HepG2 (cell line): ENCODE measurements at regions not wholly inside any gene's neighbourhood (a gene's known extent, or its start where the extent isn't known, plus 50 kb on each side); places are given as distances from the start of the nearest gene placed in this dataset.

ENCODE experiments used
- ATAC-seq: fragments of 200-7000 bp; cut with Tn5 transposase; 3 replicates; pipeline ENCODE4 v1.9.1; 2020; ENCODE audit warnings: mild to moderate bottlenecking, moderate library complexity
- BruUV-seq: library from RNA; stranded (reverse); fragments of 400-500 nt; replicated peaks from 2 replicates; lab custom pipeline; 2021; lab: Mats Ljungman, UMichigan
- CTCF ChIA-PET: fragments of 300-600 bp; formaldehyde crosslinking; extraction: SDS; loops from one replicate; lab custom pipeline; 2021; ENCODE audit warnings: low total read pairs, inconsistent platforms, low intra/inter-chr PET ratio; lab: Yijun Ruan, JAX
- POLR2A ChIA-PET: fragments of 350-600 bp; sonication (Branson Sonifier 250); formaldehyde crosslinking; loops from one replicate; lab custom pipeline; 2020; ENCODE audit warnings: antibody characterized with exemption, inconsistent platforms; lab: Yijun Ruan, JAX
- DNase-seq: peaks from one replicate; pipeline ENCODE4 v3.0.0-alpha.2; 2015; ENCODE audit warnings: low spot score
- FAIRE-seq: peaks from 3 replicates; lab custom pipeline; 2011; peaks lifted over from hg19 to GRCh38; lab: Jason Lieb, UNC
- H2AFZ ChIP-seq: one replicate; pipeline ENCODE4 v1.6.1; 2011; ENCODE audit warnings: low read length, inconsistent platforms
- H3K27ac ChIP-seq: fragments of 300-600 bp; 3 replicates; pipeline ENCODE4 v1.8.0; 2011; ENCODE audit warnings: mixed run types, mild to moderate bottlenecking, mixed read lengths, low read length, inconsistent platforms; ENCODE audit not compliant: insufficient read depth; ENCODE audit errors: extremely low read length
- H3K27me3 ChIP-seq, 2 experiments: fragments of 200-600 bp in 1 of 2; 2 replicates in 1 of 2; 3 replicates in 1 of 2; pipeline versions ENCODE4 v1.6.0 to v1.8.0; 2011; ENCODE audit warnings: low read length in 2 of 2, mild to moderate bottlenecking in 2 of 2, moderate library complexity in 2 of 2, inconsistent platforms in 1 of 2; ENCODE audit not compliant: insufficient read depth in 2 of 2, control insufficient read depth in 1 of 2
- H3K36me3 ChIP-seq, 2 experiments: fragments of 200-600 bp in 1 of 2; replicated peaks in 1 of 2; 2 replicates in 1 of 2; 3 replicates in 1 of 2; pipeline versions ENCODE4 v1.5.1 to v1.8.0; 2011; ENCODE audit warnings: low read length in 2 of 2, inconsistent platforms in 1 of 2; ENCODE audit not compliant: insufficient read depth in 2 of 2, control insufficient read depth in 1 of 2
- H3K4me1 ChIP-seq: 2 replicates; pipeline ENCODE4 v1.5.1; 2012; ENCODE audit warnings: low read length, inconsistent platforms; ENCODE audit not compliant: insufficient read depth
- H3K4me2 ChIP-seq: 2 replicates; pipeline ENCODE4 v1.6.0; 2011; ENCODE audit warnings: low read depth, low read length, inconsistent platforms
- H3K4me3 ChIP-seq, 3 experiments: fragments of 200-600 bp in 1 of 3; sonication (generic), shearing (Covaris generic) in 1 of 3; replicated peaks in 1 of 3; 2 replicates each; pipeline ENCODE4 v1.5.1; 2011 to 2016; ENCODE audit warnings: low read length in 3 of 3, inconsistent platforms in 2 of 3, low read depth in 2 of 3, mild to moderate bottlenecking in 2 of 3, control low read depth in 1 of 3, mixed read lengths in 1 of 3; ENCODE audit not compliant: insufficient read depth in 1 of 3
- H3K79me2 ChIP-seq: one replicate; pipeline ENCODE4 v1.6.1; 2011; ENCODE audit warnings: low read length, inconsistent platforms; ENCODE audit not compliant: insufficient read depth
- H3K9ac ChIP-seq: 2 replicates; pipeline ENCODE4 v1.6.0; 2011; ENCODE audit warnings: mild to moderate bottlenecking, low read depth, low read length, inconsistent platforms; ENCODE audit not compliant: insufficient read depth
- H3K9me3 ChIP-seq: 2 replicates; pipeline ENCODE4 v1.5.1; 2012; ENCODE audit warnings: mild to moderate bottlenecking, low read length
- H4K20me1 ChIP-seq: 2 replicates; pipeline ENCODE4 v1.6.0; 2011; ENCODE audit warnings: inconsistent platforms, mild to moderate bottlenecking, low read length, moderate library complexity; ENCODE audit not compliant: insufficient read depth
- BRF2 ChIP-seq: sonication (generic); formaldehyde crosslinking; IDR thresholded peaks from 2 replicates; pipeline ENCODE4 v1.8.1; 2022; ENCODE audit warnings: mild to moderate bottlenecking, missing genetic modification reagents
- IKZF5 ChIP-seq: IDR thresholded peaks from 2 replicates; pipeline ENCODE4 v1.6.1; 2018; ENCODE audit warnings: missing genetic modification reagents, mild to moderate bottlenecking, missing compliant biosample characterization
- NR0B2 ChIP-seq: sonication (generic); formaldehyde crosslinking; IDR thresholded peaks from 2 replicates; pipeline ENCODE4 v1.4.0; 2020; ENCODE audit warnings: mild to moderate bottlenecking, missing genetic modification reagents
- ZNF850 ChIP-seq: sonication (generic); formaldehyde crosslinking; conservative IDR thresholded peaks from 2 replicates; pipeline ENCODE4 v1.9.0; 2021; ENCODE audit warnings: mild to moderate bottlenecking, missing genetic modification reagents
- ZSCAN30 ChIP-seq: sonication (generic); formaldehyde crosslinking; IDR thresholded peaks from 2 replicates; pipeline ENCODE4 v1.5.0; 2020; ENCODE audit warnings: mild to moderate bottlenecking, missing genetic modification reagents
- WGBS: methylation state at CpG from one replicate; pipeline ENCODE4 v1.1.6; 2017; ENCODE audit warnings: low lambda C conversion rate; 5-methylcytosine and 5-hydroxymethylcytosine counted together
- in situ Hi-C: cut with HindIII; loops from 2 replicates; pipeline ENCODE4 v1.10.0; 2017; ENCODE audit warnings: low pct_unique_long_range_greater_than_20kb; ENCODE audit not compliant: extremely low pct_ligation_motif_present
- intact Hi-C: fragments of 100-400 bp; cut with micrococcal nuclease; formaldehyde crosslinking; loops from one replicate; pipeline ENCODE4 v1.10.0; 2022; ENCODE audit not compliant: unreplicated experiment

GRCh38 chr12:91327131-91327530, 144.5 kb upstream of the DCN start:
- in situ Hi-C loops = loop anchor here (25.0 kb wide), 1 partner anchor 365 kb away; the partner anchor contains the start of gene CCER1
- Histone ChIP-seq H2AFZ (no peak overlapping the region), H3K27me3 (no peaks in the 10 kb centered on the region; a peak in 1 of 5 replicates)
- FAIRE-seq = no peak
- 43% methylated on average over 4 of the region's 4 CpGs for WGBS
- TF ChIP-seq NR0B2 (CRISPR knock-in tag) (no peak), ZSCAN30 (no peak), ZNF850 (CRISPR knock-in tag) (no peak), IKZF5 (no peak), BRF2 (CRISPR knock-in tag) (no peak)
- TF ChIP-seq, all 625 proteins: peak for 0
- no peak overlapping the region for H3K27ac ChIP-seq
- H3K4me2 ChIP-seq = no peak overlapping the region
- no peak overlapping the region for H3K4me3 ChIP-seq
- H3K36me3 ChIP-seq = no peaks in the 10 kb centered on the region
- no peaks in the 10 kb centered on the region for H3K4me1 ChIP-seq
- no peak for ATAC-seq
- no peak for DNase-seq
- no peak overlapping the region for H3K9ac ChIP-seq
- ChIA-PET CTCF (no interaction called here), POLR2A (no interaction called here)
- no TSS peak for BruUV-seq
- H3K9me3 ChIP-seq = no peaks in the 10 kb centered on the region
- no peaks in the 10 kb centered on the region for H3K79me2 ChIP-seq
- no peaks in the 10 kb centered on the region for H4K20me1 ChIP-seq
- intact Hi-C loops = no loop called here
